ENCODE measurements at regions not wholly inside any gene's neighbourhood (a gene's known extent, or its start where the extent isn't known, plus 50 kb on each side); places are given as distances from the start of the nearest gene placed in this dataset.

GRCh38 chr10:130812381-130813148, 499.0 kb downstream of the TCERG1L start:
- no peaks in the 10 kb centered on the region for H3K36me3 ChIP-seq (ENCODE audit: control insufficient read depth, insufficient read depth, low read length)
- no peak overlapping the region for H3K4me3 ChIP-seq (ENCODE audit: low read depth, low read length)
- H3K9me3 ChIP-seq (ENCODE audit: control insufficient read depth, insufficient read depth, low read depth, low read length) = no peaks in the 10 kb centered on the region
- H3K27me3 ChIP-seq (ENCODE audit: control insufficient read depth, insufficient read depth, low read length) = no peaks in the 10 kb centered on the region
- H3K27ac ChIP-seq (ENCODE audit: low read depth, low read length) = no peak overlapping the region
- H3K9ac ChIP-seq (ENCODE audit: low read length) = no peak overlapping the region
- peaks cover 21% of the 10 kb centered on the region for H3K4me1 ChIP-seq (ENCODE audit: control insufficient read depth, insufficient read depth, low read length)

GRCh38 chr10:130814610-130815009, 496.9 kb downstream of the TCERG1L start:
- H3K36me3 ChIP-seq (ENCODE audit: control insufficient read depth, insufficient read depth, low read length) = no peaks in the 10 kb centered on the region
- no peak overlapping the region for H3K4me3 ChIP-seq (ENCODE audit: low read depth, low read length)
- no peaks in the 10 kb centered on the region for H3K27me3 ChIP-seq (ENCODE audit: control insufficient read depth, insufficient read depth, low read length)
- H3K9ac ChIP-seq (ENCODE audit: low read length) = no peak overlapping the region
- no peak overlapping the region for H3K27ac ChIP-seq (ENCODE audit: low read depth, low read length)
- no peaks in the 10 kb centered on the region; the same call in 1 of the 2 replicates for H3K9me3 ChIP-seq (ENCODE audit: control insufficient read depth, insufficient read depth, low read depth, low read length)
- peaks cover 20% of the 10 kb centered on the region for H3K4me1 ChIP-seq (ENCODE audit: control insufficient read depth, insufficient read depth, low read length)

GRCh38 chr10:130816116-130816901, 495.2 kb downstream of the TCERG1L start:
- Histone ChIP-seq H3K36me3 (ENCODE audit: control insufficient read depth, insufficient read depth, low read length) (no peaks in the 10 kb centered on the region), H3K4me3 (ENCODE audit: low read depth, low read length) (no peak overlapping the region), H3K4me1 (ENCODE audit: control insufficient read depth, insufficient read depth, low read length) (peaks cover 8% of the 10 kb centered on the region; the same call in 1 of the 2 replicates), H3K27me3 (ENCODE audit: control insufficient read depth, insufficient read depth, low read length) (no peaks in the 10 kb centered on the region), H3K9ac (ENCODE audit: low read length) (no peak overlapping the region), H3K27ac (ENCODE audit: low read depth, low read length) (no peak overlapping the region), H3K9me3 (ENCODE audit: control insufficient read depth, insufficient read depth, low read depth, low read length) (no peaks in the 10 kb centered on the region; the same call in 1 of the 2 replicates)

GRCh38 chr10:130817046-130817624, 494.4 kb downstream of the TCERG1L start:
- Histone ChIP-seq H3K27ac (ENCODE audit: low read depth, low read length) (no peak overlapping the region), H3K36me3 (ENCODE audit: control insufficient read depth, insufficient read depth, low read length) (no peaks in the 10 kb centered on the region), H3K4me3 (ENCODE audit: low read depth, low read length) (no peak overlapping the region), H3K27me3 (ENCODE audit: control insufficient read depth, insufficient read depth, low read length) (no peaks in the 10 kb centered on the region), H3K4me1 (ENCODE audit: control insufficient read depth, insufficient read depth, low read length) (peaks cover 8% of the 10 kb centered on the region; the same call in 1 of the 2 replicates), H3K9ac (ENCODE audit: low read length) (no peak overlapping the region), H3K9me3 (ENCODE audit: control insufficient read depth, insufficient read depth, low read depth, low read length) (no peaks in the 10 kb centered on the region; the same call in 1 of the 2 replicates)

GRCh38 chr10:130817674-130818073, 493.8 kb downstream of the TCERG1L start:
- H3K36me3 ChIP-seq (ENCODE audit: control insufficient read depth, insufficient read depth, low read length) = no peaks in the 10 kb centered on the region
- H3K27ac ChIP-seq (ENCODE audit: low read depth, low read length) = no peak overlapping the region
- H3K4me3 ChIP-seq (ENCODE audit: low read depth, low read length) = no peak overlapping the region
- no peaks in the 10 kb centered on the region; the same call in 1 of the 2 replicates for H3K9me3 ChIP-seq (ENCODE audit: control insufficient read depth, insufficient read depth, low read depth, low read length)
- peaks cover 8% of the 10 kb centered on the region; the same call in 1 of the 2 replicates for H3K4me1 ChIP-seq (ENCODE audit: control insufficient read depth, insufficient read depth, low read length)
- H3K27me3 ChIP-seq (ENCODE audit: control insufficient read depth, insufficient read depth, low read length) = no peaks in the 10 kb centered on the region
- no peak overlapping the region for H3K9ac ChIP-seq (ENCODE audit: low read length)

- Histone ChIP-seq H3K4me1 (ENCODE audit: control insufficient read depth, insufficient read depth, low read length) (no peaks in the 10 kb centered on the region), H3K27ac (ENCODE audit: low read depth, low read length) (no peak overlapping the region), H3K36me3 (ENCODE audit: control insufficient read depth, insufficient read depth, low read length) (no peaks in the 10 kb centered on the region), H3K9me3 (ENCODE audit: control insufficient read depth, insufficient read depth, low read depth, low read length) (peaks cover 14% of the 10 kb centered on the region), H3K4me3 (ENCODE audit: low read depth, low read length) (no peak overlapping the region), H3K27me3 (ENCODE audit: control insufficient read depth, insufficient read depth, low read length) (no peaks in the 10 kb centered on the region), H3K9ac (ENCODE audit: low read length) (no peak overlapping the region)
These were observed 490.5 kb downstream of the TCERG1L start for GRCh38 chr10:130820880-130821482.

GRCh38 chr10:130824230-130825014, 487.1 kb downstream of the TCERG1L start:
- no peak overlapping the region for H3K9ac ChIP-seq (ENCODE audit: low read length)
- H3K27me3 ChIP-seq (ENCODE audit: control insufficient read depth, insufficient read depth, low read length) = no peaks in the 10 kb centered on the region
- no peaks in the 10 kb centered on the region for H3K4me1 ChIP-seq (ENCODE audit: control insufficient read depth, insufficient read depth, low read length)
- H3K4me3 ChIP-seq (ENCODE audit: low read depth, low read length) = no peak overlapping the region
- H3K36me3 ChIP-seq (ENCODE audit: control insufficient read depth, insufficient read depth, low read length) = no peaks in the 10 kb centered on the region
- no peak overlapping the region for H3K27ac ChIP-seq (ENCODE audit: low read depth, low read length)
- H3K9me3 ChIP-seq (ENCODE audit: control insufficient read depth, insufficient read depth, low read depth, low read length) = peaks cover 22% of the 10 kb centered on the region

GRCh38 chr10:130833596-130833995, 477.9 kb downstream of the TCERG1L start:
- Histone ChIP-seq H3K9me3 (ENCODE audit: control insufficient read depth, insufficient read depth, low read depth, low read length) (no peaks in the 10 kb centered on the region), H3K4me3 (ENCODE audit: low read depth, low read length) (no peak overlapping the region), H3K27me3 (ENCODE audit: control insufficient read depth, insufficient read depth, low read length) (no peaks in the 10 kb centered on the region), H3K27ac (ENCODE audit: low read depth, low read length) (no peak overlapping the region), H3K9ac (ENCODE audit: low read length) (no peak overlapping the region), H3K36me3 (ENCODE audit: control insufficient read depth, insufficient read depth, low read length) (no peaks in the 10 kb centered on the region), H3K4me1 (ENCODE audit: control insufficient read depth, insufficient read depth, low read length) (no peaks in the 10 kb centered on the region)

GRCh38 chr10:130834170-130834569, 477.4 kb downstream of the TCERG1L start:
- Histone ChIP-seq H3K9ac (ENCODE audit: low read length) (no peak overlapping the region), H3K27me3 (ENCODE audit: control insufficient read depth, insufficient read depth, low read length) (no peaks in the 10 kb centered on the region), H3K36me3 (ENCODE audit: control insufficient read depth, insufficient read depth, low read length) (no peaks in the 10 kb centered on the region), H3K9me3 (ENCODE audit: control insufficient read depth, insufficient read depth, low read depth, low read length) (no peaks in the 10 kb centered on the region), H3K4me1 (ENCODE audit: control insufficient read depth, insufficient read depth, low read length) (no peaks in the 10 kb centered on the region), H3K4me3 (ENCODE audit: low read depth, low read length) (no peak overlapping the region), H3K27ac (ENCODE audit: low read depth, low read length) (no peak overlapping the region)

GRCh38 chr10:130834573-130834972, 476.9 kb downstream of the TCERG1L start:
- H3K9ac ChIP-seq (ENCODE audit: low read length) = no peak overlapping the region
- no peaks in the 10 kb centered on the region for H3K36me3 ChIP-seq (ENCODE audit: control insufficient read depth, insufficient read depth, low read length)
- no peak overlapping the region for H3K27ac ChIP-seq (ENCODE audit: low read depth, low read length)
- no peaks in the 10 kb centered on the region for H3K4me1 ChIP-seq (ENCODE audit: control insufficient read depth, insufficient read depth, low read length)
- no peaks in the 10 kb centered on the region for H3K9me3 ChIP-seq (ENCODE audit: control insufficient read depth, insufficient read depth, low read depth, low read length)
- H3K27me3 ChIP-seq (ENCODE audit: control insufficient read depth, insufficient read depth, low read length) = no peaks in the 10 kb centered on the region
- H3K4me3 ChIP-seq (ENCODE audit: low read depth, low read length) = no peak overlapping the region
